Ishikawa (cell line): ENCODE measurements at regions not wholly inside any gene's neighbourhood (a gene's known extent, or its start where the extent isn't known, plus 50 kb on each side); places are given as distances from the start of the nearest gene placed in this dataset.

Experiments
- CEBPB ChIP-seq: IDR thresholded peaks from 2 replicates; pipeline ENCODE4 v1.6.1; 2012
- CREB1 ChIP-seq: IDR thresholded peaks from 2 replicates; pipeline ENCODE4 v1.6.1; 2012; ENCODE audit warnings: low read depth
- EGR1 ChIP-seq: IDR thresholded peaks from 2 replicates; pipeline ENCODE4 v1.6.1; 2012
- EP300 ChIP-seq: IDR thresholded peaks from 2 replicates; pipeline ENCODE4 v1.6.1; 2012; ENCODE audit warnings: borderline replicate concordance
- FOXM1 ChIP-seq: IDR thresholded peaks from 2 replicates; pipeline ENCODE4 v1.6.1; 2012; ENCODE audit warnings: low read depth, borderline replicate concordance
- MAX ChIP-seq: IDR thresholded peaks from 2 replicates; pipeline ENCODE4 v1.6.1; 2012
- NFIC ChIP-seq: IDR thresholded peaks from 2 replicates; pipeline ENCODE4 v1.6.1; 2012
- RAD21 ChIP-seq: IDR thresholded peaks from 2 replicates; pipeline ENCODE4 v1.6.1; 2012; ENCODE audit warnings: low read depth
- REST ChIP-seq: IDR thresholded peaks from 2 replicates; pipeline ENCODE4 v1.6.1; 2012; ENCODE audit warnings: low read depth, mild to moderate bottlenecking
- TAF1 ChIP-seq: IDR thresholded peaks from 2 replicates; pipeline ENCODE4 v1.6.1; 2012; ENCODE audit warnings: low read depth, mild to moderate bottlenecking
- TCF12 ChIP-seq: IDR thresholded peaks from 2 replicates; pipeline ENCODE4 v1.6.1; 2012; ENCODE audit warnings: low read depth
- TEAD4 ChIP-seq: IDR thresholded peaks from 2 replicates; pipeline ENCODE4 v1.6.1; 2012
- USF1 ChIP-seq: IDR thresholded peaks from 2 replicates; pipeline ENCODE4 v1.6.1; 2012
- YY1 ChIP-seq: IDR thresholded peaks from 2 replicates; pipeline ENCODE4 v1.6.1; 2012; ENCODE audit warnings: low read depth
- ZBTB7A ChIP-seq: IDR thresholded peaks from 2 replicates; pipeline ENCODE4 v1.6.1; 2012; ENCODE audit warnings: low read depth

GRCh38 chr10:125411724-125412123 lies 251.4 kb upstream of the CTBP2 start:
- no peak for TF ChIP-seq TCF12
- TF ChIP-seq EGR1: no peak
- no peak for TF ChIP-seq RAD21
- TF ChIP-seq ZBTB7A: no peak
- no peak for TF ChIP-seq TAF1
- no peak for TF ChIP-seq USF1
- TF ChIP-seq REST: no peak
- TF ChIP-seq CEBPB: no peak

- TF ChIP-seq TCF12 (no peak), EGR1 (no peak), FOXM1 (no peak), TAF1 (no peak), MAX (no peak), CEBPB (no peak), CREB1 (no peak), RAD21 (no peak), ZBTB7A (no peak), USF1 (no peak), NFIC (no peak), TEAD4 (no peak), YY1 (no peak), REST (no peak), EP300 (no peak)
Observed at GRCh38 chr10:125409756-125410155, 249.4 kb upstream of the CTBP2 start.

- no peak for TF ChIP-seq EGR1
- TF ChIP-seq FOXM1: no peak
- no peak for TF ChIP-seq YY1
- no peak for TF ChIP-seq REST
- no peak for TF ChIP-seq CREB1
- no peak for TF ChIP-seq USF1
- TF ChIP-seq TCF12: no peak
- TF ChIP-seq TEAD4: no peak
Observed at GRCh38 chr10:125407557-125407956, 247.2 kb upstream of the CTBP2 start.

- TF ChIP-seq CREB1 (no peak), TEAD4 (no peak), NFIC (no peak), USF1 (no peak), MAX (no peak), EGR1 (no peak), RAD21 (no peak), CEBPB (no peak), YY1 (no peak), FOXM1 (no peak), TCF12 (no peak), ZBTB7A (no peak), TAF1 (no peak), EP300 (no peak), REST (no peak)
Observed at GRCh38 chr10:125407000-125407502, 246.7 kb upstream of the CTBP2 start.
